Stimulated activated CD4-positive, alpha-beta T cell treated with anti-CD3 and anti-CD28 coated beads, Interleukin-2, amount 100 ng/mL, for 4 hours (primary cell): ENCODE measurements at regions not wholly inside any gene's neighbourhood (a gene's known extent, or its start where the extent isn't known, plus 50 kb on each side); places are given as distances from the start of the nearest gene placed in this dataset.
"Not testable (repeated sequence)": the region's sequence is repeated elsewhere in the genome, so short reads cannot be mapped to it uniquely, and the experiment has no call there.

Experiments used
- DNase-seq: peaks from one replicate; pipeline ENCODE4 v3.0.0-alpha.2; 2020; ENCODE audit warnings: low read depth

DNA sequence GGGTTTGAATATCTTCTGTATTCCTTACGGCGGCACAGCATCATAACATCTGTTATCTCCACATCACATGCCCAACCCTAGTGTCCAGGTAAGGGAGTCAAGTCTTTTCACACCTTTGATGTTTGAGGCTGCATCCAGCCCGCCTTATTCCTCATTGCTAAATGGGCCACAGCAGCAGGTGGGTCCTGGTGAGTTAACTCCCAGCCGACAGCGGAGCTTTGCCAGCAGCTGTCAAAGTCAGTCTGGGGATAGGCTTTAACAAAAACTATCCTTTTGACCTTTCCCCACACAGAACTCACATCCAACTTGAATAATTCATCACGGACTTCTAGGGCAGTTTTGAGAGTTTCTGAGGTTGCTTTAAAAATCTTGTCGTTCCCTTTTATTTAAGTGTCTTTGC, 235.1 kb downstream of the DLEU7 start:
- DNase-seq: no peak

DNA sequence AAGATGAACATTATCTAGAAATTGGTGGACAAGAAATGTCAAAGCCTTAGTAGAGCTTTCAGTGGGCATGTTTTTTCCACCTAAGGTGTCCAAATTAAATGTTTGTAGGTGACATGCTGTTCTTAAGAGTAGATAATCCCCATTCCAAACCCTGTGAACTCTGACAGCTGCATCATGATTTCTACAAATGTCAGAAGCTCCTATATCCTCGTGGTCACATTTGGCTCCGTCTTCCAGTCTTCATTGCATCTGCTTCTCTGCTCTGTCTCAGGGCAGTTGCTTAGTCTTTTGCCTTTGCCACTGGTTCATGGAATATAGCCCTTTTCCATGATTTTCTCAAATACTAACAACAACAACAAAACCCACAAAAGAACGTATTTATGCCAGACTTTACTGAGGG, 234.5 kb downstream of the DLEU7 start:
- no peak for DNase-seq

DNA sequence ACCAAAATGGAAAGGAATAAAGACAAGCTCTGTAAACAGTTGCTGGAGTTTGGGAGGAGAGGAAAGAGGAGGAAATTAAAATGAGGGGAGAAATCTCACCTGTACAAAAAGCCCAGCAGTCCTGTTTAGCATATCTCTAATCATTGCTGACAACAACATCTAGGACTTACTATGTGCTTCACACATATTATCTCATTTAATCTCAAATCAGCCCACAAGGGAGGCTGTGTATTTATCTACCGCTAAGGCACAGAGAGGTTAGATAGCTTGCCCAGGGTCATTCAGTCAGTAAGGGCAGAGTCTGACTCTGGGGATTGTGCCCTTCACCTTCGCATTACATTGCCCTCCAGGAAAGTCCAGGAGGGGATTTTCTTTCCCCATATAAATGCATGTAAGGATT, 233.3 kb downstream of the DLEU7 start:
- DNase-seq: no peak

GRCh38 chr13:50611117-50611781, 232.2 kb downstream of the DLEU7 start:
- DNase-seq: no peak

- no peak for DNase-seq
Measured at GRCh38 chr13:50612717-50613116, 230.8 kb downstream of the DLEU7 start.

- DNase-seq: no peak
Measured at GRCh38 chr13:50613356-50613831, 230.1 kb downstream of the DLEU7 start.

DNA sequence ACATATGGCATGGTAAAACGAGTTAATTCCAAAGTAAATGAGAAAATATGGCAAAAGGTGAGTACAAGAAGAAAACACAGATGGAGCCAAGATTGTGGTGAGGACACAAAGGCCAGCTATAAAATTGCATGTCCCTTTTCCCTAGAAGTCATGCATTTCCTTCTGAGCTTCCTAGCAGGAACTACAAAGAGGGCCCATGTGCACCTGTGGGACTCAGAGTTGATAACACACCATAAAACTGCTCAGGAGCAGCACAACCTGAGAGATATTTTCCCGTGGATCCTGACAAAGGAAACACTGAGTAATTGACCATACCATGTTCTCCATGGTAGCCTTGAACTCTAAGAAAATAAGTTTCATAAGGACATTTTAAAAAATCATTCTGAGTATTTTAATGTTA, 228.3 kb downstream of the DLEU7 start:
- no peak for DNase-seq

DNA sequence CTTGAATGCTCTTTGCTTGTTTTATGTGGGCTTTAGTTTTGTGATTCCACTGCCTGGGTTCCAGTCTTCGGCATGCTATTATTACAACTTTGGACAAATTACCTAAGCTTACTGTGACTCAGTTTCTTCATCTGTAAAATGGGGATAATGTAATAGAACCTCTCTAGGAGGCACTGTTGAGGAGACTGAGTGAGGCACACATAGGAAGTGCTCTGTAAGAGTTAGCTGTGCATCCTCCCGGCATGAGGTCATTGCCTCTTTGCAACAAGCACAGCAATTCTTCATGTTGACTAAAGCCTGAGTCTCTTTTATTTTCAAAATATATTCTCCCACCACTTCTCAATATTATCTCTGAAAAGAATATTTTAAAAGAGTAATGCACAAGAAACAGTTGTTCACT, 227.4 kb downstream of the DLEU7 start:
- DNase-seq: no peak

DNA sequence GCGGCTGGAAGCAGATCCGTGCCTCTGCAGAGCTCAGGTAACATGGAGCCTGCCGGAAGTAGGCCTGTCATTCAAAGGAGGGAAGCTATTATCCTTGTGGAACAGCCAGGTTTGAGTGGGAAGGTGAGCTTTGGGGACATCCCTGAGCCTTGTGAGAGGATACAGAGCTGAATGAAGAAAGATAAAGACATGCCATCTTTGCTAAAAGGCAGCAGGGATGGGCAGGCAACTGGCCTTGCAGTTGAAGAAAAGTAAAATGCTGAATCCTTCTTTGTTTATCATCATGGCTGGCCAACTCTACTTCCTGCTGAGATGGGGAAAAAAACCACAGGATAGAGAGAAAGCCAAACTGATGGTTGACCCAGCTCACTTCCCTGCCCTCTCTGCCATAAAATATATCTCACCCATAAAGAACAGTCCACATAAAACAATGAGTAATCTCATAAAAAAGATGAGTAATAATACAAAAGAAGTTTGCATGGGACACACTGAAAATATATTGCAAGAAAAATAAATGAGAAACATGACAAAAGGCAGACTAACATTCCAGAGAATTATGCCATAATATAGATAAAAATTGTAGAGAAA, 226.3 kb downstream of the DLEU7 start:
- DNase-seq: no peak

DNA sequence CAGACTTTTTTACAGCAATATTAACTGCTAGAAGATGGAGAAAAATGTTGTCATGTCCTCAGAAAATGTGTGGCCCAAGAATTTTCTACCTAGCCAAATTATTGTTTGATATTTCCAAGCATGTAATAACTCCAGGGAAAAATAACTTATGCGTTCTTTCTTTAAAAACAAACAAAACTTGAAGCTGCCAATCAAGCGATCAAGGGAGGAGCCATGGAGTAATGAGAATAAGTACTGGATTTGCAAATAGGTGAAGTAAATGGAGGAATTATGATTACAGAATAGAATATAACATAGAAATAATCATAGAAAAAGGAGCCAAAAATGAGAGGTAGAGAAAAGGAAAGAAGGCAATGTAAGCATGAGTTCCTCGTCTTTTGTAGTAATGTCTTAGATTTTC, 225.3 kb downstream of the DLEU7 start:
- no peak for DNase-seq

DNA sequence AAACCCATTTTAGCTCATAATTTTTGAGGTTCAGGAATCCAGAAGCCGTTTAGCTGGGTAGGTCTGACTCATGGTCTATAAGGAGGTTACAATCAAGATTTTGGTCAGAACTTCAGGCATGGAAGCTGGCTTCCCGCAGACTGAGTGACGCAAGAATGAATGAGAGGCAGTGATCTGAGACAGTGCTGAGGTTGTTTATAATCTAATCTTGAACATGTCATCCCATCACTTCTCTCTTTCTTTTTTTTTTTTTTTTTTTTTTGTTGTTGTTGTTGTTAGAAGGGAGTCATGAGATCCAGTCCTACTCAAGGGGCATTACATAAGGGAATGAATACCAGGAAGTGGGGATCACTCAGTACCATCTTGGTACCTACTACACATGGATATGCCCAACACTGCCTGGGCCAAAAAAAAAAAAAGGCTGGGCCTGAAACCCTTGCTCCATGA, 217.4 kb downstream of the DLEU7 start:
- no peak for DNase-seq

- DNase-seq: no peak
Measured at GRCh38 chr13:50627111-50627510, 216.4 kb downstream of the DLEU7 start.

DNA sequence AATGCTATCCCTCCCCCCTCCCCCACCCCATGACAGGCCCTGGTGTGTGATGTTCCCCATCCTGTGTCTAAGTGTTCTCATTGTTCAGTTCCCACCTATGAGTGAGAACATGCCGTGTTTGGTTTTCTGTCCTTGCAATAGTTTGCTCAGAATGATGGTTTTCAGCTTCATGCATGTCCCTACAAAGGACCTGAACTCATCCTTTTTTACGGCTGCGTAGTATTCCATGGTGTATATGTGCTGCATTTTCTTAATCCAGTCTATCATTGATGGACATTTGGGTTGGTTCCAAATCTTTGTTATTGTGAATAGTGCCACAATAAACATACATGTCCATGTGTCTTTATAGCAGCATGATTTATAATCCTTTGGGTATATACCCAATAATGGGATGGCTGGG, 215.0 kb downstream of the DLEU7 start:
- DNase-seq: not testable (repeated sequence)

DNA sequence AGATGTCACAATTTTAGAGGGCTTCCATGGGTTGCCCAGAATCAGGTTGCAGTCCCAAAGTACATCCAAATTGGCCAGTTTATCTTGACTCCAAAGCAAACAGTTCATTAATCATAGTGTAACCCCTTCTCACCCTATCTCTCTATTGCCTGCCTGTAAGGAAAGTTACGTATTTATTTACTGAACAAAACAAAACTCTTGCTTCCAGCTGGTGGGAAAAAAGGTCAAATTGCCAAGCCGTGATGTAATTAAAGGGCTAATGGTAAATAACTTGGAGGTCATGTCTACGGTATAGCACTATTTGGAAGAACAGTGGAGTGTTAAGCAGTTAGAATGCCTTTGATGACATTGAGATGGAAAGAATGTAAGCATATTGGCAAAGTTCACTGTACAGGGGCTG, 214.0 kb downstream of the DLEU7 start:
- DNase-seq: no peak

DNA sequence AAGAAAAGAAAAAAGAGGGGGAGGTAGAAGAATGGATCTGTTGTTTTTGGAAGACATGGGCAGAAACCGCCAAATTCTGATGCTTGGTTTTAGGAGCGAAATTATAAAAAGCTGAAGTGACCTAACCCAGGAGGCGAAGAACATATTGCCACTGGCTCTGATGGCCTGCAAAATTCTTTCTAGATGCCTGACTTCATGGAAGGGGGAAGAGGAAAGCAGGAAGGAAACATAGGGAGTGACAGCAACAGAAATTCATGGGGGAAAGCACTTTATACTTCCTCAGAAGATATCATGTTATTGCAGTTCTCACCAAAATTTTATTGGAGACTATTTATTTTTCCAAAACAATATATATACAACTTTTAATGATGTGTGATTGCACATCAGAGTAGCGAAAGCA, 213.5 kb downstream of the DLEU7 start:
- DNase-seq: no peak

DNA sequence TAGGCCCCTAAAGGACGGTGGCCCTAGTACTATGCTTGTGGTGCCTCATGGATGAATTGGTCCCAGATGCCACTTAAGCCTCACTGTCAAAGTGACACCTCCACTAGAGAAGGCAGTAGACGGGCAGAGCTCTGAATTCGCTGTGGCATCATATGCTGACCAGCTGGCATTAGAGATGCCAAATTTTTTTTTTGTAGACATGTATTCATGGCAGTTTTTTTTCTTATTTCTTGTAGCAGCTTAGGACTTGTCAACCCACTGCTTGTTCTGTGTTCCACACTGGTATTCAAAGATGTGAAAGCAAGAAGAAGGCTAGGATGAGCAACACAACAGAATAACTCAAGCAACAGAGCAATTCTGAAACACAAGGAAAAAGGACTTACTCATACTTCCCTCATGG, 212.5 kb downstream of the DLEU7 start:
- no peak for DNase-seq

DNA sequence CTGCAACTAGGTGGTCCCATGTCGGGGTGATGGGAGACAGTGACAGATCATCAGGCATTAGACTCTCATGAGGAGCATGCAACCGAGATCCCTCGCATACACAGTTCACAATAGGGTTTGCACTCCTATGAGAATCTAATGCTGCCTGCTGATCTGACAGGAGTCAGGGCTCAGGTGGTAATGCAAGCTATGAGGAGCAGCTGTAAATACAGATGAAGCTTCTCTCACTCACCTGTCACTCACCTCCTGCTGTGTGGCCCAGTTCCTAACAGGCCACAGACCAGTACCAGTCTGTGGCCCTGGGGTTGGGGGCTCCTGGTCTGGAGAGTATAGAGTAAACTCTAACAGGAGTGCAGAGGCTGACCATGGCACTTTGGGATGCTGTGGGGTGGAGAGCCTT, 209.2 kb downstream of the DLEU7 start:
- DNase-seq: no peak

GRCh38 chr13:50635504-50635903, 208.0 kb downstream of the DLEU7 start:
- DNase-seq: no peak

DNA sequence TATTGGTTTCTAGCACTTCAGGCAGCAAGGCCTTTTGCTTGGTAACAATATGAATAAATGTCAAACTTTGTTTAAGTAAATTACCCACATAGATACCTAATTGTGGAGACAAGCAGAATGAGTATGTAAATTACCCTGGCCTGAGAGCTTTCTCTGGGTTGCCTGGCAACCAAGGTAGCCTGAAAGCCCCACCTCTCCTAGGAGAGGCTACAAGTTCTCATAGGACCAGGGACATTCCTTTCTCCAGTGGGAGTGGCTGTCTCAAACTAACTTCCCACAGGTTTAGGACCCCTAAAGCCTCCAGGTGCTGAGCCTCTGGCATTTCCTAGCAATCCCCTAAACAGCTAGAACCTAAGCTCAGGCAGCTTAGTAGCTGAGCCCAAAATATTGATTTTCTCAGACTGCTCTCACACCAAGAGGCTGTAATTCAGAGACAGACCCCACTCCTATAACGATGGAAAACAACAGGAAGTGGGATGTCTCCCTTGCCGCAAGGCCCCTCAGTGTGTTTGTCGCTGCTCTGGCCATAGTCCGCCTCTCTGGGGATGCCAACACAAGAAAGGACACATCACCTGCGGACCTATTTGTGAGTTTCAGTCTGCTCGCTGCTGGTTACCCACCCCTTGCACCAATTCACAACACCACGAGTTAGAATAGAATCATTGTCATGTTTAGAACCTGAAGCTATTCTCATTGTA, 207.3 kb downstream of the DLEU7 start:
- no peak for DNase-seq

GRCh38 chr13:50643060-50643459, 200.4 kb downstream of the DLEU7 start:
- no peak for DNase-seq

DNA sequence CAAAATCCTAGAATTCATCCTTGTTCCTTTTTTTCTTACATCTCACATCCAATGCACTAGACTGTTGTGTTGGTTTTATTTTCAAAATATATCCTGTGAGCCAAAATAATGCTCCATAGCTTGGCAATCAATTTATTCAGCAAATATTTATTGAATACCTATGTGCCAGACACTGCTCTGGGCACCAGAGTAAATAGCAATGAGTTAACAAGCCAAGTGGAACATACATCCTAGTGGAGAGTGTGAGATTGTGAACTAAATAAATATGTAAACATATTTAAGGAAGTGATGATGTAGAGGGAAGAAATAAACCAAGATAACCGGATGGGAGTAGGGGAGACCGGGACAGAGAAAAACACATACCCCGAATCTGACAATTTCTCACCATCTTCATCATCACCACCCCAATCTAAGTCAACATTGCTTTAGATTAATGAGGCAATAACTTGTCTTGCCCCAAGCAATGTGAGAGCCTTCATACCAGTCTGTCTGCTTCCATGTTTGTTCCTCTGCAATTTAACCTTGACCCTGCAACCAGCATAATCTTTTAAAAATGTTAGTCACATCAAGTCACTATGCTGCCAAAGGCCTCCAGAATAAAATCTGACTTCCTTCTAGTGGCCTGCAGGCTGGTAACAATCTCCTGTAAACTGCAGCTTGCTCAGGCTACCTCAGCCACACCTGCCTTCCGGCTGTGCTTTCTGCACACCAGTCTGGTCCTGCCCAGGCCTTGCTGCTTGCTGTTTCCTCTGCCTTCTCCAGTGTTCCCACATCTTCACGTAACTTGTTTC, 199.2 kb downstream of the DLEU7 start:
- no peak for DNase-seq

- no peak for DNase-seq
Measured at GRCh38 chr13:50645092-50645491, 198.4 kb downstream of the DLEU7 start.

DNA sequence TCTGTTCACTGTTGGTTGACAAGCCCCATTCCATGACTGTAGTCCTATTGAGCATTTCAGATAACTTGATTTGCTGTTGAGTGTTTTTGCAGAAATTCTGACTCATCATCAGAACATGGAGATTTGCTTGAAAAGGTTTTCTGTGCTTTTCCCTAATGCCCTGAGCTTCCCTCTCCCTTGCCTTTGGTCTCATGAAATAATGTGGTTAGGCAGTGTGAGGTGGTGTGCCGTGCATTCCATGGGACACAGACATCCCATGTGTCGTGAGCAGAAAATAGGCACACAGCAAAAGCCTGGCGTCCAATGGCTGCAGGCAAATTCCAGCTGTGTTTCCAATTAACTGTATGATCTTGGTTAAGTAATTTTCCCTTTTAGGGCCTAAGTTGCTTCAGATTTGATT, 197.4 kb downstream of the DLEU7 start:
- no peak for DNase-seq
